ENCODE measurements at regions not wholly inside any gene's neighbourhood (a gene's known extent, or its start where the extent isn't known, plus 50 kb on each side); places are given as distances from the start of the nearest gene placed in this dataset.

- Histone ChIP-seq H2AFZ (ENCODE audit: low read depth, low read length, severe bottlenecking) (no peak overlapping the region), H3K9me2 (replicated peaks; ENCODE audit: insufficient read depth, low read length) (no peaks in the 10 kb centered on the region), H3K27ac (ENCODE audit: low read depth, low read length) (no peak overlapping the region), H3K4me2 (ENCODE audit: low read depth, low read length, poor library complexity, severe bottlenecking) (no peak overlapping the region), H3K4me3 (ENCODE audit: insufficient read depth, low read length, poor library complexity, severe bottlenecking) (no peak overlapping the region), H3K9me3 (ENCODE audit: insufficient read depth, low read length) (no peaks in the 10 kb centered on the region), H3K79me2 (ENCODE audit: insufficient read depth, low read length) (no peaks in the 10 kb centered on the region), H4K20me1 (ENCODE audit: low read depth, low read length) (no peaks in the 10 kb centered on the region), H3K27me3 (ENCODE audit: low read length) (no peaks in the 10 kb centered on the region), H3F3A (ENCODE audit: insufficient read depth) (no peaks in the 10 kb centered on the region), H3K9ac (ENCODE audit: low read length) (no peak overlapping the region), H3K36me3 (ENCODE audit: low read length) (no peaks in the 10 kb centered on the region)
- TF ChIP-seq EZH2phosphoT487 (conservative IDR thresholded peaks at IDR 0.05; ENCODE audit: low read length) (no peak), CTCF (IDR thresholded peaks at IDR 0.05; ENCODE audit: insufficient read depth, low read length, poor library complexity, severe bottlenecking) (no peak)
Measured at GRCh38 chr2:2866459-2866858, 511.2 kb downstream of the EIPR1 start.

GRCh38 chr2:2862386-2862785 is 515.2 kb downstream of the EIPR1 start:
- H3K4me3 ChIP-seq (ENCODE audit: insufficient read depth, low read length, poor library complexity, severe bottlenecking) = no peak overlapping the region
- H3K27me3 ChIP-seq (ENCODE audit: low read length) = no peaks in the 10 kb centered on the region
- H3K9me3 ChIP-seq (ENCODE audit: insufficient read depth, low read length) = no peaks in the 10 kb centered on the region
- H3F3A ChIP-seq (ENCODE audit: insufficient read depth) = no peaks in the 10 kb centered on the region
- H3K9ac ChIP-seq (ENCODE audit: low read length) = no peak overlapping the region
- no peak overlapping the region for H3K27ac ChIP-seq (ENCODE audit: low read depth, low read length)
- H4K20me1 ChIP-seq (ENCODE audit: low read depth, low read length) = no peaks in the 10 kb centered on the region
- no peaks in the 10 kb centered on the region for H3K36me3 ChIP-seq (ENCODE audit: low read length)
- H3K4me2 ChIP-seq (ENCODE audit: low read depth, low read length, poor library complexity, severe bottlenecking) = no peak overlapping the region
- no peak overlapping the region for H2AFZ ChIP-seq (ENCODE audit: low read depth, low read length, severe bottlenecking)
- no peak for TF ChIP-seq EZH2phosphoT487 (conservative IDR thresholded peaks at IDR 0.05; ENCODE audit: low read length)
- TF ChIP-seq CTCF (IDR thresholded peaks at IDR 0.05; ENCODE audit: insufficient read depth, low read length, poor library complexity, severe bottlenecking) = no peak
- H3K9me2 ChIP-seq (replicated peaks; ENCODE audit: insufficient read depth, low read length) = no peaks in the 10 kb centered on the region
- no peaks in the 10 kb centered on the region for H3K79me2 ChIP-seq (ENCODE audit: insufficient read depth, low read length)

GRCh38 chr2:2861666-2862240 is 515.9 kb downstream of the EIPR1 start:
- Histone ChIP-seq H3F3A (ENCODE audit: insufficient read depth) (no peaks in the 10 kb centered on the region), H3K27me3 (ENCODE audit: low read length) (no peaks in the 10 kb centered on the region), H3K27ac (ENCODE audit: low read depth, low read length) (no peak overlapping the region), H3K9me3 (ENCODE audit: insufficient read depth, low read length) (no peaks in the 10 kb centered on the region), H3K36me3 (ENCODE audit: low read length) (no peaks in the 10 kb centered on the region), H3K9ac (ENCODE audit: low read length) (no peak overlapping the region), H3K4me3 (ENCODE audit: insufficient read depth, low read length, poor library complexity, severe bottlenecking) (no peak overlapping the region), H2AFZ (ENCODE audit: low read depth, low read length, severe bottlenecking) (no peak overlapping the region), H3K9me2 (replicated peaks; ENCODE audit: insufficient read depth, low read length) (no peaks in the 10 kb centered on the region), H4K20me1 (ENCODE audit: low read depth, low read length) (no peaks in the 10 kb centered on the region), H3K79me2 (ENCODE audit: insufficient read depth, low read length) (no peaks in the 10 kb centered on the region), H3K4me2 (ENCODE audit: low read depth, low read length, poor library complexity, severe bottlenecking) (no peak overlapping the region)
- TF ChIP-seq EZH2phosphoT487 (conservative IDR thresholded peaks at IDR 0.05; ENCODE audit: low read length) (no peak), CTCF (IDR thresholded peaks at IDR 0.05; ENCODE audit: insufficient read depth, low read length, poor library complexity, severe bottlenecking) (no peak)

All from SU-DHL-6 (cell line).